Parathyroid adenoma (tissue), 2 donors: ENCODE measurements at regions not wholly inside any gene's neighbourhood (a gene's known extent, or its start where the extent isn't known, plus 50 kb on each side); places are given as distances from the start of the nearest gene placed in this dataset.

ENCODE experiments used
- H2AFZ ChIP-seq: fragments of 300-600 bp; sonication (generic); one replicate; pipeline ENCODE4 v1.7.0; 2017; ENCODE audit warnings: antibody characterized with exemption, mild to moderate bottlenecking
- H3K27ac ChIP-seq: fragments of 300-600 bp; sonication (generic); one replicate; pipeline ENCODE4 v1.7.0; 2017
- H3K27me3 ChIP-seq: fragments of 300-600 bp; sonication (generic); one replicate; pipeline ENCODE4 v1.7.0; 2017; ENCODE audit warnings: low read length; ENCODE audit not compliant: control insufficient read depth, insufficient read depth
- H3K36me3 ChIP-seq: fragments of 300-600 bp; sonication (generic); one replicate; pipeline ENCODE4 v1.7.0; 2017; ENCODE audit warnings: low read length; ENCODE audit not compliant: control insufficient read depth, insufficient read depth
- H3K4me1 ChIP-seq: fragments of 300-600 bp; sonication (generic); one replicate; pipeline ENCODE4 v1.7.0; 2017; ENCODE audit warnings: control low read depth
- H3K4me2 ChIP-seq: fragments of 300-600 bp; sonication (generic); one replicate; pipeline ENCODE4 v1.7.0; 2017; ENCODE audit warnings: low read length
- H3K4me3 ChIP-seq: fragments of 300-600 bp; sonication (generic); one replicate; pipeline ENCODE4 v1.7.0; 2017; ENCODE audit warnings: low read depth, low read length
- H3K79me2 ChIP-seq: fragments of 300-600 bp; sonication (generic); one replicate; pipeline ENCODE4 v1.7.0; 2017; ENCODE audit warnings: control low read depth
- H3K9ac ChIP-seq: fragments of 300-600 bp; sonication (generic); one replicate; pipeline ENCODE4 v1.7.0; 2017; ENCODE audit warnings: mild to moderate bottlenecking
- H3K9me3 ChIP-seq: fragments of 300-600 bp; sonication (generic); one replicate; pipeline ENCODE4 v1.7.0; 2017; ENCODE audit warnings: low read length; ENCODE audit not compliant: control insufficient read depth
- TF ChIP-seq, protein P1 (sequence below): fragments of 300-600 bp; sonication (generic); IDR thresholded peaks from one replicate; pipeline ENCODE4 v1.7.0; 2017; ENCODE audit warnings: antibody characterized with exemption, mild to moderate bottlenecking
- donor health status: primary hyperparathyroidism.

DNA sequence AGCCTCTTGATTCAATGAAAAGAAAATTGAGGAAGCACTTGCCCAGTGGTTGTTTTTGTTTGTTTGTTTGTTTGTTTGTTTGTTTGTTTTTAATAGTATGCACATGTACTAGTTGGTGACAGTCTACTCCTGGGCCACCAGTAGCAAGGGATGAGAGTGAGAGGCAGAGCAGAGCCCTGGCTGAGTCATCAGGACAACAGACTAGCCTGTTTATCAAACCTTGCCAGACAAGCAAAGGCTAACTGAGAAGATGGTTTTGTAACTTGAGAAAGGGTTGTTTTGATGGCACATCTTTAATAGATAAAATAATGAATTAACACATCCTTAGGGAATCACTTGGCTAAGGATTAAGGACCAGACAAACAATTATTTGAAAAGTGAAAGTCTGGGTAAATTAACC is 78.1 kb downstream of the INHBA start:
- H2AFZ ChIP-seq = no peak overlapping the region
- no peak overlapping the region for H3K9ac ChIP-seq
- H3K79me2 ChIP-seq = no peaks in the 10 kb centered on the region
- H3K9me3 ChIP-seq = no peaks in the 10 kb centered on the region
- H3K4me2 ChIP-seq = no peak overlapping the region
- H3K4me1 ChIP-seq = no peaks in the 10 kb centered on the region
- H3K4me3 ChIP-seq = no peak overlapping the region
- H3K27ac ChIP-seq = no peak overlapping the region
- no peaks in the 10 kb centered on the region for H3K36me3 ChIP-seq
- H3K27me3 ChIP-seq = no peaks in the 10 kb centered on the region
- TF ChIP-seq, protein P1, sequence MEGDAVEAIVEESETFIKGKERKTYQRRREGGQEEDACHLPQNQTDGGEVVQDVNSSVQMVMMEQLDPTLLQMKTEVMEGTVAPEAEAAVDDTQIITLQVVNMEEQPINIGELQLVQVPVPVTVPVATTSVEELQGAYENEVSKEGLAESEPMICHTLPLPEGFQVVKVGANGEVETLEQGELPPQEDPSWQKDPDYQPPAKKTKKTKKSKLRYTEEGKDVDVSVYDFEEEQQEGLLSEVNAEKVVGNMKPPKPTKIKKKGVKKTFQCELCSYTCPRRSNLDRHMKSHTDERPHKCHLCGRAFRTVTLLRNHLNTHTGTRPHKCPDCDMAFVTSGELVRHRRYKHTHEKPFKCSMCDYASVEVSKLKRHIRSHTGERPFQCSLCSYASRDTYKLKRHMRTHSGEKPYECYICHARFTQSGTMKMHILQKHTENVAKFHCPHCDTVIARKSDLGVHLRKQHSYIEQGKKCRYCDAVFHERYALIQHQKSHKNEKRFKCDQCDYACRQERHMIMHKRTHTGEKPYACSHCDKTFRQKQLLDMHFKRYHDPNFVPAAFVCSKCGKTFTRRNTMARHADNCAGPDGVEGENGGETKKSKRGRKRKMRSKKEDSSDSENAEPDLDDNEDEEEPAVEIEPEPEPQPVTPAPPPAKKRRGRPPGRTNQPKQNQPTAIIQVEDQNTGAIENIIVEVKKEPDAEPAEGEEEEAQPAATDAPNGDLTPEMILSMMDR = no peak

DNA sequence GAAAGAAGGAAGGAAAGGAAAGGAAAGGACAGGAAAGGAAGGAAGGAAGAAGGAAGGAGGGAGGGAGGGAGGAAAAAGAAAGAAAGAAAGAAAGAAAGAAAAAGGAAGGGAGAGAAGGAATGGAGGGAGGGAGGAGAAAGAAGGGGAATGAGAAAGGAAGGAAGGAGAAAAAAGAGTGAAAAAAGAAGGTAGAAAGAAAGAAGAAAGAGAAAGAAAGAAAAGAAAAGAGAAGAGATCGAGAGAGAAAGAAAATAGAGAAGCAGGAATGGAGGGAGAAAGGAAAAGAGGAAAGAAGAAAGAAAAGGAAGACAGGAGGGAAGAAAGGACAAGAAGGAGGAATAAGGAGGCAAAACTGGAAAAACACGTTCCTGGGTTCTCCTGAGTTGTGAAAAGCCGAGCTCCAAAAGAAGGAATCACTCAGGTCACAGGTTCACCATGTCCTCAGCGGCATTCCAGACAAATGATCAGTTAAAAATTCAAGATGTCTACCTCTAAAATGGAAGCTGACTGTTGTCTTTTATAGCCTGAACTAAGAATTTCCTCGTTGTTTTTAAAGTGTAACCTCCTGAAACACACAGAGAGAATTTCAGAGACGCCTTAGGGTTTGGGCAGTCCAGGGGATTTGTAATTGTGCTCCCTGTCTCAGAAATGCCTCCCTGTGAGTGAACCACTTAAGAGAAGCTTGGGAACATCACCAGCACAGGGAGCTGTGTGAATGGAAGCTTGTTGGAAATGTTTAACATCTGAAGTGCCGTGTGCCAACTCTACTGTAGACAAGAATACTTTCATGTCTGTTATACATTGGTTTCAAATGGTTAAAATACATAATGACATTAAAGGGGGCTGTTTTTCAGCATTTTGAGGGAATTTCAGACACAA is 80.7 kb downstream of the INHBA start:
- no peaks in the 10 kb centered on the region for H3K79me2 ChIP-seq
- H3K9me3 ChIP-seq = no peaks in the 10 kb centered on the region
- H3K4me2 ChIP-seq = no peak overlapping the region
- H2AFZ ChIP-seq = no peak overlapping the region
- no peaks in the 10 kb centered on the region for H3K4me1 ChIP-seq
- TF ChIP-seq, protein P1 = no peak
- H3K36me3 ChIP-seq = no peaks in the 10 kb centered on the region
- H3K27me3 ChIP-seq = no peaks in the 10 kb centered on the region
- no peak overlapping the region for H3K4me3 ChIP-seq
- no peak overlapping the region for H3K9ac ChIP-seq
- no peak overlapping the region for H3K27ac ChIP-seq

DNA sequence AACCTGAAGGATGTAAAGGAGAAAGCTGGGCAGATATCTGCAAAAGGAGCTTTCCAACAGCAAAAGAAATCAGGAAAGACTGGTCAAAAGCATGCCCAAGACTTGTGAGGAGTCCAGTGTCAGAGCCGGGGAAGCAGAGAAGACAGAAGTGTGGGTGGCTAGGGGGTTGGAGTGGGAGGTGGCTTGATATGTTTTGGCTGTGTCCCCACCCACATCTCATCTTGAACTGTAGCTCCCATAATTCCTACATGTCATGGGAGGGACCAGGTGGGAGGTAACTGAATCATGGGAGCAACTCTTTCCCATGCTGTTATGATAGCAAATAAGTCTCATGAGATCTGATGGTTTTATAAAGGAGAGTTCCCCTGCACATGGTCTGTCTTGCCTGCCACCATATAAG is 84.9 kb downstream of the INHBA start:
- no peaks in the 10 kb centered on the region for H3K79me2 ChIP-seq
- no peak overlapping the region for H3K27ac ChIP-seq
- H3K9ac ChIP-seq = no peak overlapping the region
- no peak overlapping the region for H3K4me2 ChIP-seq
- H3K4me1 ChIP-seq = no peaks in the 10 kb centered on the region
- no peak overlapping the region for H3K4me3 ChIP-seq
- H3K27me3 ChIP-seq = no peaks in the 10 kb centered on the region
- no peak overlapping the region for H2AFZ ChIP-seq
- H3K36me3 ChIP-seq = no peaks in the 10 kb centered on the region
- TF ChIP-seq, protein P1 = no peak
- H3K9me3 ChIP-seq = no peaks in the 10 kb centered on the region

DNA sequence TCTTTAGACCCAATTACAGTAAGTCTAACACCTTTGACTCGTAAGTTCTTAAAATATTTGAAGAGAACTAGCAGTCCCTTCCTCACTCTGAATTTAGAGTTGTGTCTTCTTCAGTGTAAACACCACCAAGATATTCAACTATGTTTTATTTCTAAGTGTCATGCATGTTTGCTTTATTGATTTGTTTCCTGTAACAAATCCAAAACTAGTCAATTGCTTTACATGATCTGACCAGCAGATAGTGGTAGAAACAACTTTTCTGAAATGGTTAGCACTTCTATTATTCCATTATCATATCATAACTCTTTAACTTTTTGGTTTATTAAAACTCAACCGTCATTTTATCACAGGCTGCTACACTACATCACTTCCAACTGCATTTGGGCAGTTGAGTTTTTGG is 90.1 kb downstream of the INHBA start:
- H3K27me3 ChIP-seq = no peaks in the 10 kb centered on the region
- H3K4me3 ChIP-seq = no peak overlapping the region
- no peak overlapping the region for H3K9ac ChIP-seq
- H3K27ac ChIP-seq = no peak overlapping the region
- H3K79me2 ChIP-seq = no peaks in the 10 kb centered on the region
- H3K4me1 ChIP-seq = no peaks in the 10 kb centered on the region
- no peak overlapping the region for H3K4me2 ChIP-seq
- H2AFZ ChIP-seq = no peak overlapping the region
- H3K9me3 ChIP-seq = no peaks in the 10 kb centered on the region
- TF ChIP-seq, protein P1 = no peak
- no peaks in the 10 kb centered on the region for H3K36me3 ChIP-seq

DNA sequence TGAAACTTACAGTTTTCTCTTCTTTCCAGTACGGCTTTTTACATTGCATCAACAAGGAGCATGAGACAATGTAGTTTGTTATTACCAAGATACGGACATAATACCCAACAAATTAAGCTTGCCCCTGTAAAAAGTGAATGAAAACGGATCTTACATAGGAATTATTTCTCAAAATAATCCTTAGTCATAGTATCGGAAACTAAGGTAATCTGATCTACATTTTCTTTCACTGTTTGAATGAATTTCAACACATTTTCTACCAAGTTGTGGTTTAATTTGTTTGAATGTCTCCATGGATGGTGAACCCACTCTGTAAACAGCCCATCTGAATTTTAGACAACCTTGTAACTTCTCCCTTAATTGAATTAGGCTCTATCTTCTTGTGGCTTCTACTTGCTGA is 90.5 kb downstream of the INHBA start:
- no peaks in the 10 kb centered on the region for H3K79me2 ChIP-seq
- H3K4me1 ChIP-seq = no peaks in the 10 kb centered on the region
- no peak overlapping the region for H3K27ac ChIP-seq
- no peak overlapping the region for H3K9ac ChIP-seq
- H3K4me2 ChIP-seq = no peak overlapping the region
- TF ChIP-seq, protein P1 = no peak
- H3K9me3 ChIP-seq = no peaks in the 10 kb centered on the region
- H3K4me3 ChIP-seq = no peak overlapping the region
- no peaks in the 10 kb centered on the region for H3K36me3 ChIP-seq
- no peak overlapping the region for H2AFZ ChIP-seq
- H3K27me3 ChIP-seq = no peaks in the 10 kb centered on the region
